Amygdala (tissue), 56 donors: ENCODE measurements at regions not wholly inside any gene's neighbourhood (a gene's known extent, or its start where the extent isn't known, plus 50 kb on each side); places are given as distances from the start of the nearest gene placed in this dataset.
A peak's percentile ranks its signal among the peaks of the same experiment; 100 is the strongest.

ENCODE experiments used
- DNase-seq, 56 donors: peaks; one replicate each; lab custom pipeline; 2025; lab: John Stamatoyannopoulos, UW

DNA sequence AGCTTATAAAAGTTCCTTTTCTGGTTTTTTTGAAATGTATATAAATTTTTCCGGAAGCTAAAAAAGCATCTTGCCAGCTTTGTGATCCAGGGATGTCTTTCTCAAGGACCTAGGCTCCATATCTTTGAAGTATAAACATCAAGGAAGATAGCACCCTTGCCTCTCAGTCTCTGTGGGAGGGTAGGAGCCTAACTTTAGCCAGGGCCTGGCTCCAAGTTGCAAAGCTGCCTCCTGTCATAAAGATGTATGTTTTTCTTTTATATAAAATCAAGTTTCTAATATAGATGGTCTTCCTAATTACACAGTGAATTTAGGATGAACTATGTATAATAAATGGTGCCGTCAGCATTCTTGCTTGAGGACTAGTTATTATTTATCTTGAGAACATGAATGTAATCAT, 612.6 kb upstream of the USP15 start:
- DNase-seq = no peak

DNA sequence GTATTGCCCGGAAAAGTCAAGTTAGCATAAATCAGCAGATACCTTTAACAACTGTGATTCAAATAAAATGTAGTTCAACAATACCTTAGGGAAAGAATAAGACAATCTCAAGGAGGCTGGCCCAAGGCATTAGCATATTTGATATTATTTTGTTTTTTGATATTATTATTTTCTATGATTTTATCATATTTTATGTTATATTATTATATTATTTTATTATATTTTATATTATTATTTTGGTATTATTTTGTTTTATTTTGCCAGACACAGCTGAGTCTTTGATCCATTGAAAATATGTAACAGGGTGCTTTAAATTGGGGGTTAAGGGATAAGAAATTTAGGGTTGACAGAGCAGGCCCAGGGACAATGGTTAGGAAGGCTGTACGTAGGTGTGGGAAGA, 607.9 kb upstream of the USP15 start:
- DNase-seq = no peak

DNA sequence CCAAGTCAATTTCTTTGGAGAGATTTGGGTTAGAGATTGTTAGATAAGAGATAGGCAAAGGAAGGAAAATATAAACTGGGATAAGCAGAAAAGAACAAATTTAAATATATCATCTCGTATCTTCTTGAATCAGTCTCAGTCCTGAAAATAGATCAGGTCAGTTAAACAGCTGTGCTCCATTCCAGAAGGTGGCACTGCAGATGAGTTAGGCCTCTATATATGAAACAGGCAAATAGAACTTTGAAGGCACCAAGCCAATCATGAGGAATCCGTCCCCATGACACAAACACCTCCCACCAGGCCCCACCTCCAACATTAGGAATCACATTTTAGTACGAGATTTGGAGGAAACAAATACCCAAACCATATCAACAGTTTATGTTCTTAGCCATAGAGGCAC, 605.5 kb upstream of the USP15 start:
- DNase-seq = no peak

DNA sequence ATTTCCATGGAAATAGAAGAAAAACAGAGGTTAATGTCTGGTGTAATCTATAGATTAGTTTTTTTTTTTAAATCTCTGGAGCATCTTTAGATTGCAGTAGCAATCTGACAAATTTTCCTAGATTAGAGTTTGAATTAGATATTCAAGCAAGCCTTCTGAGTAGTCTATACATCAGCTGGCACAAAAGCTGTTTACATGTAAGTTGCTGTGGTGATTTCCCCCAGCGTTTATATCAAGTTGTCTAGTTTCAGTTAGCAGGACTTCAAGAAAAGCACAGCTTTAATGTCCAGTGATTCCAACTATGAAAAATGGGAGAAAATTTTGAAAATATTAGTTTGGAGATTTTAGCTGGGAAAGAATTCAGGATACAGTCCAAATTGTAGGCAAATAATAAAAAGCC, 605.0 kb upstream of the USP15 start:
- DNase-seq = peak in 1 of 56 donors; percentile 1

DNA sequence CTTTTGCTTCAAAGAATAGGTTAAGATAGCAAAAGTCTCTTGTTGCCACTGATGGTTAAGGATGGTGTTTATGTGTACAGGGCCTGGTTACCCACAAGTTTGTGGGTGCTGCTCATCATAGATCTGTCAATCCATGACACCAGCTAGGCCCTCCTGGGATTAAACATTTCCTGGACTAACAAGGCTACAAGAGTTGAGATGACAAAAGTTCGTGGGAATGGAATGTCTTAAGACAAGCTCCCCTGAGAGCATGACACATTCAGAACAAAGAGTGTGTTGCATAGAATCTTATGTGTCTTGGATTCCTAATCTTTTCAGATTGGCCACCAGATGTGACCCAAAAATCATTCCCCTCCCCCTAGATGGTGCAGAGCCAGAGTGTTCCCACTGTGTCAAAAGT, 592.5 kb upstream of the USP15 start:
- DNase-seq = no peak

DNA sequence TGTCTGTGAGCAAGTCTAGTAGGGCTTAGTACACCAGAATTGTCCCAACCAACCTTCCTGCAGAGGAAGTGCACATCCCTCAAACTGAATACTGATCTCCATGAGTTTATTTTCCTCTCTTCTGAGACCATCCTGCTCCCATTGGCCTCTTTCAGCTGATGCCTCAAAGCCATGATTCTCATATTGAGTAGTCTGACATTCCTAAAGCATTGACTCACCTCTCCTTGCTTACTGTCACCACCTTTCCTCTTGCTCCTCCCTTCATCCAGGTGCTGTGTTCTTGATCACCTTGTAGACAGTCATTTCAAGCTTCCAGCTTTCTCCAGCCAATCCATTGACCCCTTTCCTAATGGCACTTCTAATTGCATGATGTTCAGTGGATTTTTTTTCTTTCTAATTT, 583.7 kb upstream of the USP15 start:
- DNase-seq = no peak

DNA sequence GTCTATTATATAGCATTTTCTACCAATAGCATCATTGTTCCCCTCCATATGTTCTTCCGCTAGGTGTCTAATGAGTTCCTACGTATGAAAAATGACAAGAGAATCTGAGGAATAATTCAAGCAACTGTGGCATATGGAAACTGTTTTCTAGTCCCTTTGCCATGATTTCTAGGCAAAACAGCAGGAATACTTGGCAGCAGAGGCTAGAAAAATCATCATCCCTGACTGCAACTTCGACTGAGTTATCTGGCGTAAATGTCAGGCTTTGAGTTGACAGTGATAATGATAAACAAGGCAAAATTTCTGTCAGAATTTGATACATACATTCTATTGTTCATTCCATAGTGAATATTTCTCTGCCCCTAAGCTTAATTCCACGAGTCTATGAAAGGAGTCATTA, 572.8 kb upstream of the USP15 start:
- DNase-seq = no peak

DNA sequence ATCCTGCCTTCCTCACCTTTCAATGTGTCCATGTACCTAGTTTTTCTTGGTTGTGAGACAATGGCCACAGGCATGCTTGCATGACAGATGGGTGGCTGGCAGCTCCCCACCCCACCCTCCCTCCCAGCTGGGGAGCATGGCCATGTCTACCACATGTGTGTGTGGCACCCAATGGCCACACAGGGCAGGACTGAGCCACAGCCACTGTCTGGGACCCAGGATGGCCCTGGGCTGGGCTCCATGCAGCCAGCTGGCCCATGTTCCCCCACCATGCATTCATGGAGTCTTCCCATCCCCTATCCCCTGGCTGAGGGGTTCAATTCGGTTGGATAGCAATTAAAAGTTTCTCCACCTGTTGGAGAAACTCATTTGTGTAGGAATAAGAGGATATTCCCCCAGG, 566.0 kb upstream of the USP15 start:
- no peak for DNase-seq

DNA sequence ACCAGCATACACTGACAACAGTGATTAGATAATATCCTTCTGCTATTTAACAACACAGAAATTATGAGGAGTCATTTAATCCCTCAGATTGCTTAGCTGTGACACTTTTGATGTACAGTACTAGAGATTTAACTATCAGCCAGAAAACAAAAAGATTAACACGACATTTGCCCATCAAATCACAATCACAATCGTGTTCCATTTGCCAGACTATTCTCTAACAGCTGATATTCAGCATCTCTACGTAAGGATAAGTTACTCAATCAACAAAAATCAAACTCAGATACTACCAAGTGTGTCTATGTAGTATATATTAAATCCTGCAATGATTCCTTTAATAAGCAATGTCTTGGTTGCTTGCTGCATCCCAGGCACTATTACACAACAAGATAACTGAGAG, 558.7 kb upstream of the USP15 start:
- DNase-seq = no peak

DNA sequence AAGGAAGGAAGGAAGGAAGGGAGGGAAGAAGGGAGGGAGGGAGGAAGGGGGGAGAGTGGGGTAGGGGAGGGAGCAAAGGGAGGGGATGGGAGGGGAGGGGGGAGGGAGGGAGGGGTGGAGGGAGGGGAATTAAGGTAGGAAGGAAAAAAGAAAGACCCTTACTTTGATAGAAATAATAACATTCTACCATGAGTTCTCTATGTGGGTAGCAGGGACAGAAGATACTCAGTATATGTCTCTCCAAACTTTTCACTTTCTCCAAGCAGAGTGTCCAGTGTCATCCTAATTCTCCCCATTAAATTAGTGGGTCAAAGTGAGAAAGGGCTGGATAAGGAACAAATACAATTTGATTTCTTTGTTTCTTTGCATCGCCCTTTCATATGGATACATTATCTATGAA, 553.4 kb upstream of the USP15 start:
- DNase-seq = no peak

DNA sequence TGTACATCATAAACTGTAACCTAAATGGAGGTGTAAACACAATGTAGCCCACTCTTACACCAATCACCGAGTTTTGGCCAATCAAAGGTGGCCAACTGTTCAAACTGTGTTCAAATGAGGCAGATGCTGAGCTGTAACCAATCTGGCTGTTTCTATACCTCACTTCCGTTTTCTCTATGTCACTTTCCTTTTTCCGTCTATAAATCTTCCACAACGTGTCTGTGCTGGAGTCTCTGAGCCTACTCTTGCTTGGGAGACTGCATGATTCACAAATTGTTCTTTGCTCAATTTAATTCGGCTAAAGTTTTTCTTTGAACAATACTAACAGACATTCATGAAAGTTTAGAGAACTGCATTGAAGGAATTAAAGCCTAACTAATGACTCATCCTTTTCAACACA, 547.1 kb upstream of the USP15 start:
- DNase-seq = no peak

DNA sequence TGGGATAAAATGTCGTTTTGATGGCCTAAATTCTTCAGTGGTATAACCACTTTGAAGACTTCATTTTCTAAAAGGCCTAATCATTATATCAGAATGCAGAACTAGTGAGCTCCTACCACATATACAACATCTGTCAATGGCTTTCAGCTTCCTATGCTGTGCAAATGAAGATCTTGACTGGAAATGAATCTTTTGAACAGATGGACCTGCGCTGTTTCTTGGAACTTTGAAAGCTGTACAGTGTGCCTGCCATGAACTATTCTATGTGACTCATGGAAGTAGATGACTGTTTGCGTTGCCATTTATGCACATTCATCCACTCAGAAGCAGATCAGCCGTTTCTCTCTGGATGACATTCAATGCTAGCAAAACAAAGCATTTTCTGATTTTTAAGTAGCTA, 542.2 kb upstream of the USP15 start:
- DNase-seq = no peak

DNA sequence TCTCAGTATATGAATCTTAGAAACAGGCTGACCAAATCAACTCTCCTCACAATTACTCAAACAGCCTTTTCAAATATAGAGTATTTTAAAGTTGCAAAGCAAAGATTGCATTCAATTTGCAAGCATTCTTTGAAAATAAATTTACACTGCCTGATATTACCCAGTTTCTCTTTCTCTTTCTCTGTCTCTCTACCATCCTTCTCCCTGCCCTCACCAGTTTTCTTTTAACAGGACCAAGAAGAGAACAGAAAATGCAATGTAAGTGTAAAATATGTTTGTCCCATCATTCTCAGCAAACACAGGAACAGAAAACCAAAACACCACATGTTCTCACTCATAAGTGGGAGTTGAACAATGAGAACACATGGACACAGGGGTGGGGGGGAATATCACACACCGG, 520.3 kb upstream of the USP15 start:
- no peak for DNase-seq

DNA sequence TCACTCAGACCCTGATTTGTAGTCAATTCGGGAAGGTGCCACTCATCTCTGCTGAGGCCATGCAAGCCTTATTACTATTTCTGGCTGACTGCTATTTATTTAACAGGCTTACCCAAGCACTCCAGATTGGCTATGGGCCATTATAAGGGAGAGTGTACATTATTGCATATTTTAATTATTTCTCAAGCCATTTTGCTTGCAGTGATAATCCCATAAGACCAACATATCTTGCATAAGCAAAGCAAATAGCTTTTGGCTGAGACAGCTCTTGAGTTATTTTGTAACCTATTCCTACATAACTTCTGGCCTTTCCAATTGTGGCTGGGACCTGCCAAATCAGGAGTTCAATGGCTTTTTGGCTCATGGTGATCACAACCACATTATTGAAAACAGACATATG, 509.6 kb upstream of the USP15 start:
- DNase-seq = no peak

DNA sequence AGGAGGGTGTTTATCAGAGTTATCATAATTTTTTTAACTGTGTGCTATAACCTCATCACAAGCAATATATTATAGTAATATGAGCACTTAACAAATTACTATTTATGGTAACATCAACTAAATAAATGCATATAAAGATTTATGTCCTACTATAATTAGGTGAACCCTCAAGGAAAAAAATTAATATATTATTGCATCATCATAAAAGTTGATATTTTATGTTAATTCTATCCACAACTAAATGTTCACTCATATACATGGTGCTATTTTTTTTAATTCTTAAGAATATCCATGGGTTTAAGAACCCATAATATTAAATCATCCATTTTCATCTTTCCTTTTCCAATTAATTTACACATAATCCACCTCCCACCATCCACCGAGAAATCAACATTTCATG, 506.0 kb upstream of the USP15 start:
- DNase-seq = no peak

DNA sequence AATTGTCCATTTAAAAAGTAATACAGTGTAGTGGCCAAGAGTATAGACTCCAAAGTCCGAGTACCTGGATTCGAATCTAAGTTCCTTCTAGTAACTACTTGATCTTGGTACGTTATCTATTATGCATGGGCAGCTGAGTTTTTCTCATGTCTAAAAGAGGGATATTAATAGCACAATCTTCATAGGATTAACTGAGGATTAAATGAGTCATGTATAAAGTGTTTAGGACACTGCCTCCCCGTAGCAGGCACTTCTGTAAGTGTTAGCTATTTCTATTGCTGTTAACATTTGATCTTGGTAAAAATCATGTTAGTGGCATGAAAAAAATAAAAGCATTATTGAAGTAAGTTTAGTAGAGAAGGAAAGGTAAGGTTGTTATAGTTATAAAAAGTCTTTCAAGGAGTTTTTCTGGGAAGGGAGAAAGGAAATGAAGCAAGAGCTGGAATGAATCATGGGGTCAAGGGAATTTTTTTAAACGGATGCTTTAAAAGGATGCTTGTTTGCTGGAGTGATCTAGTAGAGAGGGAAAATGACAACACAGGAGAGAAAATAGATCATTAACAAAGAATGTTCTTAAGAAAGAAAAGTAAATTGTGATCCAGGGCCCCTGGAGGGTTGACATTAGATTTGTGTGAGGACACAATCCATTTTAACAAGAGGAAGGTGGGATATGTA, 502.2 kb upstream of the USP15 start:
- no peak for DNase-seq

DNA sequence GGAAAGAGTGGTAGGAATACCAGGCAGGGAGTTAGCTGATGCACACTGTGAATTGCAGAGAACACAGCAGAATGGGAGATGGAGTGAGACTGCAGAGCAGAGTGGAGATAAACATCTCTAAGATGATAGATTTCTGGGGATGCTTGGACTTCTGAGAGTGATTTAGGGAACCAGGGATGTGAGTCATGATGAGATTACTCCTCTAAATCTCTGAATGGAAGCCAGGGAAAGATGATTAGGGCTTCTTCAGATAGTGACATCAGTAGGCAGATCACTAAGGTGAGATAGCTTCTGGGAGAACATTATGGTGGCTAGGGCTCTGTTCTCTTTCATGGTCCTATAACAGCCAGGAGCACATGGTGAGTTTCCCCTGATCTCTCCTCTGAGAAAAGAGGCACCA, 501.5 kb upstream of the USP15 start:
- DNase-seq = no peak

DNA sequence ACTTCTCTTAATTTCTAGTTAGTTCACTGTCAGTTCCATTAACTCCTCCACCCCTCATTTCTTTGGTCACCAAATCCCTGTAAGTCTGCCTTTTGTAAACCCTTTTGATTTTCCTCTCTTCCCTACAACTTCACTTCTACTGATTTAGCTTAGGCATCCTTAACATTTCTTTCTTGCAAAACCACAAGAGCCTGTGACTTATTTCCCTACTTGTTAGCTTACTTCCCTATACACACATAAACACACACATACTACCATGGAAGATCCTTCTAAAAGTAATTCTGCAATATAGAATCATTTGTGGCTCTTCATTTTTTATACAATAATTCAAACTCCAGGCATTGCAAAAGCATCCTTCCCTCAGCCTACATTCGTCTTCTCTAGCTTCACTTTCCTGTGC, 494.3 kb upstream of the USP15 start:
- DNase-seq = no peak

DNA sequence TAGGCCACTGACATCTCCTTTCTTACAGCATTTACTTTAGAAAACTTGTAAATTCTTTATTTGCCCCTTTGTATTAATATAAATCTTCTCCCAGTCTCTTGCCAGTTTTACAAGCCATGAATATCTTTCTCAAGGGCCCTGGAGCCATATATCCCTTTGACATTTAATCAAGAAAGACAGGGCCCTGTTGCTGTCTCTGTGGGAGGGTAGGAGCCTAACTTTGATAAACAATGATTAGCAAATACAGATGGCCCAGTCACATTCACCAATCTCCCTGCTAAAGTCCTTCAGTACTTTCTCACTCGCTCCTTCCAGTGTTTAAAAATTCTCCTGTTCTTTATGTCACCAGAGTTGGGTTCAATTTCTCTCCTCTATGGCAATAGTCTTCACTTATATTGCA, 479.8 kb upstream of the USP15 start:
- no peak for DNase-seq

DNA sequence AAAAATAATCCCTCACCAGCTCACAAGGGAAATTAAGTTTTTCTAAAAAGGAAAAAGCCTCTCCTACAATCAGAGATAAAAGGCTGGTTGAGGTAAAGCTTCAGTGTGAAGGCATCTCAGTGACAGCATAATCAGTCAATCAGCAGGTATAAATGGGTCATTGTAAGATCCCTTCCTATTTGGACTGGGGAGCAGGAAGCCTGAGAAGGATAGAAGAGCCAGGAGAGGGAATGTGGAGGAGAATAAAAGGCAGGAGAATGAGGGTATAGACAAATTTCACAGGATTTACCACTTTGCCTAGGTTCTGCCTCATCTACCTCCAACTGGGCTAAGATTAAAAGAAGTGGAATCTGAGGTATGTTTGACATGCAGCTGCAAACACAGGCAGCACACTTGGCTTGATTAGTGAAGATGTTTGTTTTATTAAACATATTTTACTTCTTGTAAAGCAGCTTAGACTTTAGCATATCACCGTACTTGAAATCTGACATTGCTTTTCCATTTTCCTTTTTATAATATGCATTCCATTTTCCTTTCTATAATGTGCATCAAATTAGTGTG, 479.1 kb upstream of the USP15 start:
- DNase-seq = no peak

DNA sequence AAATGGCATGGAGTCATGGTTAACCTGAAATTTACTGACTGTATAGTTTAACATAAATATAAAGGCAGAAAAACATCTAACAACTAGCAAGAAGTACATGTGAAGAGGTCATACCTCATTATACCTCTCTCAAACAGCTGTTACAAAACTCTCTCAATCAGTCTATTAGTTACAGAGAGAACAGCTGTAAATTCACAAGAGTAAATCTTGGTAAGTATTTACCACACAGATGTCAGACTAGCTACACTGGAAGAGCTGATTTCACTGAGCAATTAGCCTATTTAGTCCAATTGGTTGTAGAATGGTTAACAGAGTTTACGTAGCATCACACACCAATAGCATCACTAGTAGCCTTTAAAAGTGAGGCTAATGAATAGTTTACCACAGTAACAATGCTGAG, 463.4 kb upstream of the USP15 start:
- no peak for DNase-seq

DNA sequence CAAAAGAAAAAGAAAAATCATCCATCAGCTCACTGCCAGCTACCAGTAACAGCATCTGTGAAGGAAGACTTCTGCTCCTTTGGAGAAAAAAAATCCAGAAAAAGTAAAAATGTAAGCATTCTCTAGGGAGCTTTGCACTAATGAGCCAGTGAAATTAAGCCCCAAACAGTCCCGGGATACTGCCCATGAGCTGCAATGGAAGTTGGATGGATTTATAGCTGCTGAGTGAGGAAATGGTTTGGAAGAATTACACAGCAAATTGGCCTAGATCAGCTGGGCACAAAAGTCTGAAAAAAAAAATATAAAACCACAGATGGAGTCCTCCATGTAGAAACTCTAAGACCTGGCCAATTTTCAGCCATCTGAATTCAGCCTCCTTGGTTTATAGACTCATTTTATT, 462.9 kb upstream of the USP15 start:
- DNase-seq = no peak

DNA sequence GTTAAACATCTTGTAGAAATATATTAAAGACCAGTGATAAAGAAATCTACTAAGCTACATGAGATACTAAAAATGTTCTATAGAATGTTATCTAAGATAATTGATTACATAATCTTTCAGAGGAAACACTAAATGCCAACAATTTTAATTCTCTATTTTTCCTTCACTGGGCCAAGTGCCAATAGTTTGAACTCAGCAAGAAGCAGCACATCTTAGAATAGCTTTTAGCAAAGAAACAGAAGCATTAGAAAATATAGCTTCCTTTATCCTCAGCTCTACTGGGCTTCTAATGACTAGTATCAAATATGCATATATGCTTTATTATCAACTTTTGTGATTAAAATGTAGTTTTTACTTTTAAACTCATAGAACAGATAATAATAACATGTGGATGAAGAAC, 461.4 kb upstream of the USP15 start:
- DNase-seq = no peak
